D341Med (cell line): ENCODE measurements at regions not wholly inside any gene's neighbourhood (a gene's known extent, or its start where the extent isn't known, plus 50 kb on each side); places are given as distances from the start of the nearest gene placed in this dataset.
"Not testable (repeated sequence)": the region's sequence is repeated elsewhere in the genome, so short reads cannot be mapped to it uniquely, and the experiment has no call there.

Experiments
- DNase-seq: peaks from one replicate; pipeline ENCODE4 v3.0.0; 2012; ENCODE audit warnings: low spot score

GRCh38 chr11:37905707-37906417 is 1307.8 kb upstream of the RAG2 start:
- DNase-seq: no peak

GRCh38 chr11:37896016-37896415 is 1298.0 kb upstream of the RAG2 start:
- no peak for DNase-seq

- no peak for DNase-seq
Observed at GRCh38 chr11:37881741-37882140, 1283.7 kb upstream of the RAG2 start.

GRCh38 chr11:37861671-37862070 is 1263.6 kb upstream of the RAG2 start:
- DNase-seq: peak; percentile 27

GRCh38 chr11:37858806-37859537 is 1260.9 kb upstream of the RAG2 start:
- DNase-seq: not testable (repeated sequence)

- DNase-seq: no peak
Observed at GRCh38 chr11:37858398-37858797, 1260.4 kb upstream of the RAG2 start.

- DNase-seq: no peak
Observed at GRCh38 chr11:37857726-37858125, 1259.7 kb upstream of the RAG2 start.

- no peak for DNase-seq
Observed at GRCh38 chr11:37849706-37850105, 1251.7 kb upstream of the RAG2 start.

- no peak for DNase-seq
Observed at GRCh38 chr11:37843603-37844002, 1245.6 kb upstream of the RAG2 start.

GRCh38 chr11:37841016-37841415 is 1243.0 kb upstream of the RAG2 start:
- no peak for DNase-seq

GRCh38 chr11:37840345-37840744 is 1242.3 kb upstream of the RAG2 start:
- DNase-seq: not testable (repeated sequence)

- no peak for DNase-seq
Observed at GRCh38 chr11:37830529-37830928, 1232.5 kb upstream of the RAG2 start.

GRCh38 chr11:37817727-37818270 is 1219.8 kb upstream of the RAG2 start:
- no peak for DNase-seq

GRCh38 chr11:37812281-37812880 is 1214.3 kb upstream of the RAG2 start:
- DNase-seq: no peak

- peak; percentile 17 for DNase-seq
Observed at GRCh38 chr11:37811349-37811748, 1213.3 kb upstream of the RAG2 start.

- DNase-seq: no peak
Observed at GRCh38 chr11:37804666-37805065, 1206.6 kb upstream of the RAG2 start.

GRCh38 chr11:37788141-37788877 is 1190.3 kb upstream of the RAG2 start:
- DNase-seq: no peak

GRCh38 chr11:37786214-37786755 is 1188.2 kb upstream of the RAG2 start:
- DNase-seq: no peak

- no peak for DNase-seq
Observed at GRCh38 chr11:37774441-37774840, 1176.4 kb upstream of the RAG2 start.

- no peak for DNase-seq
Observed at GRCh38 chr11:37770145-37770544, 1172.1 kb upstream of the RAG2 start.

GRCh38 chr11:37762079-37762478 is 1164.0 kb upstream of the RAG2 start:
- DNase-seq: no peak

GRCh38 chr11:37755521-37755920 is 1157.5 kb upstream of the RAG2 start:
- DNase-seq: no peak
